Upper lobe of left lung (tissue), 6 donors: ENCODE measurements at regions not wholly inside any gene's neighbourhood (a gene's known extent, or its start where the extent isn't known, plus 50 kb on each side); places are given as distances from the start of the nearest gene placed in this dataset.

Experiments
- ATAC-seq, 2 donors: fragments of 200-7000 bp; cut with Tn5 transposase; one replicate each; pipeline ENCODE4 v1.9.1; 2022; ENCODE audit warnings: mild to moderate bottlenecking in 2 of 2, moderate library complexity in 2 of 2; ENCODE audit not compliant: low FRiP score in 2 of 2
- DNase-seq, 2 donors: peaks; one replicate each; pipeline ENCODE4 v3.0.0-alpha.2; 2019 to 2020
- H3K27ac ChIP-seq, 4 donors: fragments of 200-600 bp; sonication (generic); one replicate each; pipeline ENCODE4 v1.5.1; 2016 to 2019
- H3K27me3 ChIP-seq, 4 donors: fragments of 200-600 bp; sonication (generic); one replicate each; pipeline ENCODE4 v1.5.1; 2017 to 2019
- H3K36me3 ChIP-seq, 4 donors: fragments of 200-600 bp; sonication (generic); one replicate each; pipeline ENCODE4 v1.5.1; 2016 to 2019
- H3K4me1 ChIP-seq, 4 donors: fragments of 200-600 bp; sonication (generic); one replicate each; pipeline ENCODE4 v1.5.1; 2018 to 2019
- H3K4me3 ChIP-seq, 4 donors: fragments of 200-600 bp; sonication (generic); one replicate each; pipeline ENCODE4 v1.5.1; 2017 to 2019; ENCODE audit warnings: mild to moderate bottlenecking in 2 of 4, moderate library complexity in 1 of 4
- H3K9me3 ChIP-seq, 4 donors: fragments of 200-600 bp; sonication (generic); one replicate each; pipeline ENCODE4 v1.5.1; 2018 to 2019
- EP300 ChIP-seq, 4 donors: sonication (generic); formaldehyde crosslinking; IDR thresholded peaks; one replicate each; pipeline ENCODE4 v1.5.1; 2017; ENCODE audit warnings: antibody characterized with exemption in 4 of 4, control low read depth in 2 of 4
- POLR2A ChIP-seq, 4 donors: fragments of 450-650 bp; IDR thresholded peaks; one replicate each; pipeline ENCODE4 v1.5.1; 2016 to 2017; ENCODE audit warnings: antibody characterized with exemption in 4 of 4, mild to moderate bottlenecking in 2 of 4
- POLR2AphosphoS5 ChIP-seq, 2 donors: sonication (generic); formaldehyde crosslinking; IDR thresholded peaks; one replicate each; pipeline ENCODE4 v1.5.1; 2017; ENCODE audit warnings: antibody characterized with exemption in 2 of 2
- WGBS, 2 donors: methylation state at CpG; one replicate each; pipeline ENCODE4 v1.1.5; 2017 to 2018; 5-methylcytosine and 5-hydroxymethylcytosine counted together
- TF ChIP-seq, protein P1 (sequence below), 6 experiments: fragments of 450-650 bp in 4 of 6; fragments of 200-600 bp in 2 of 6; sonication (generic) in 2 of 6; IDR thresholded peaks; one replicate each; pipeline ENCODE4 v1.5.1; 2016 to 2019; ENCODE audit warnings: antibody characterized with exemption in 6 of 6
- donor health status: DM: no; HTN: no; CAD: no; lungs with moderate emphysema.
- donor health status: DM: no; HTN: yes; CAD: no; lungs with severe emphysema.

DNA sequence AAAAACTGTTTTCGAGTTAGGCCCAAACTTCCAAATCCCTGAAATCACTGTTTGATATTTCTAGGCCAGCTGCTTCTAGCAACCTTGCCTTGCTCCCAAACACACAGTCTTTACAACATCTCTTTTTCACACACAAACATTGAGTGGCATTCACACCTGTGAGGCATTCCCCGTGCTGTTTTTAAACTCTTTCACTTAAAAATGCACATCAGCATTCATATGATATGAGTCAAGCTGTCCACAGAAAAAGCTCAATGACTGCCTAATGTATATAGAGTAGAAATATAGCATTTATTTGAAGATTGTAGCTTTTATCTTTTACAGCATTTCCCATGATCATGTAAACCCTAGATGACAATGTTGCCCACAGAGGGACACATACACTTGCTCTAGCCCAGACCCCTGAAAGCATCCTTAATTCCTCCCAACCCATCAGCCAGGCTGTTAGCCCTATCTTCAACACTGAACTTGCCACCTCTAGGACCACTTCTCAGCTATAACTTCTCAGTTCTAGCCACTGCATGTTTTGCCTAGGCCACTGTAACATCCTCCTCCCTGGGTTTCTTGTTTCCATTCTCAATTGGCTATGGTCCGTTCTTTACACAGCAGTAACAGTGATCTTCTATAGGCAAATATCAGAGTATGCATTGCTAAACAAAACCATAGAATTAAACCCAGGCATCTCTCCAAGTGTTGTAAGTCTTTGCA is 782.6 kb downstream of the DIPK2A start:
- TF ChIP-seq POLR2AphosphoS5 (IDR thresholded peaks at IDR 0.05) = no peak
- no peak for TF ChIP-seq EP300 (IDR thresholded peaks at IDR 0.05)
- no peak for TF ChIP-seq POLR2A (IDR thresholded peaks at IDR 0.05)
- TF ChIP-seq, protein P1, sequence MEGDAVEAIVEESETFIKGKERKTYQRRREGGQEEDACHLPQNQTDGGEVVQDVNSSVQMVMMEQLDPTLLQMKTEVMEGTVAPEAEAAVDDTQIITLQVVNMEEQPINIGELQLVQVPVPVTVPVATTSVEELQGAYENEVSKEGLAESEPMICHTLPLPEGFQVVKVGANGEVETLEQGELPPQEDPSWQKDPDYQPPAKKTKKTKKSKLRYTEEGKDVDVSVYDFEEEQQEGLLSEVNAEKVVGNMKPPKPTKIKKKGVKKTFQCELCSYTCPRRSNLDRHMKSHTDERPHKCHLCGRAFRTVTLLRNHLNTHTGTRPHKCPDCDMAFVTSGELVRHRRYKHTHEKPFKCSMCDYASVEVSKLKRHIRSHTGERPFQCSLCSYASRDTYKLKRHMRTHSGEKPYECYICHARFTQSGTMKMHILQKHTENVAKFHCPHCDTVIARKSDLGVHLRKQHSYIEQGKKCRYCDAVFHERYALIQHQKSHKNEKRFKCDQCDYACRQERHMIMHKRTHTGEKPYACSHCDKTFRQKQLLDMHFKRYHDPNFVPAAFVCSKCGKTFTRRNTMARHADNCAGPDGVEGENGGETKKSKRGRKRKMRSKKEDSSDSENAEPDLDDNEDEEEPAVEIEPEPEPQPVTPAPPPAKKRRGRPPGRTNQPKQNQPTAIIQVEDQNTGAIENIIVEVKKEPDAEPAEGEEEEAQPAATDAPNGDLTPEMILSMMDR (IDR thresholded peaks at IDR 0.05) = no peak

DNA sequence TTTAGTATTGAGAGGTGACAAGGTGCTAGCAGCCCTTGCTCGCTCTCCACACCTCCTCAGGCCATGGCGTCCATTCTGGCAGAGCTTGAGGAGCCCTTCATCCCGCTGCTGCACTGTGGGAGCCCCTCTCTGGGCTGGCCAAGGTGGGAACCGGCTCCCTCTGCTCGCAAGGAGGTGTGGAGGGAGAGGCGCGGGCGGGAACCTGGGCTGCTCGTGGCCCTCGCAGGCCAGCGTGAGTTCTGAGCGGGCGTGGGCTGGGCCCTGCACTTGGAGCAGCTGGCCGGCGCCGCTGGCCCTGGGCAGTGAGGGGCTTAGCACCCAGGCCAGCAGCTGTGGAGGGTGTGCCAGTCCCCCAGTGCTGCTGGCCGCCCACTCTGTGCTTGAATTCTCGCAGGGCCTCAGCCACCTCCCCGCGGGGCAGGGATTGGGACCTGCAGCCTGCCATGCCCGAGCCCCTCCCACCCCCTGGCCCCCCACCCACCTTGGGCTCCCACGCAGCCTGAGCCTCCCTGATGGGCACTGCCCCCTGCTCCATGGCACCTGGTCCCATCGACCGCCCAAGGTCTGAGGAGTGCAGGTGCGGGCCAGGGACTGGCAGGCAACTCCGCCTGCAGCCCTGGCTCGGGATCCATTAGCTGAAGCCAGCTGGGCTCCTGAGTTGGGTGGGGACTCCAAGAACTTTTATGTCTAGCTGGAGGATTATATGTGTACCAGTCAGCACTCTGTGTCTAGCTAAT is 785.2 kb downstream of the DIPK2A start:
- ATAC-seq (no peak), DNase-seq (peak in 1 of 2 donors; percentile 59)
- no peaks in the 10 kb centered on the region for H3K27me3 ChIP-seq
- no peaks in the 10 kb centered on the region for H3K36me3 ChIP-seq
- H3K4me3 ChIP-seq = no peak overlapping the region
- WGBS, 2 donors = 93 to 94% methylated on average over 11 to 25 of the region's 27 CpGs
- no peaks in the 10 kb centered on the region for H3K4me1 ChIP-seq
- no peak for TF ChIP-seq EP300 (IDR thresholded peaks at IDR 0.05)
- no peak for TF ChIP-seq POLR2AphosphoS5 (IDR thresholded peaks at IDR 0.05)
- TF ChIP-seq POLR2A (IDR thresholded peaks at IDR 0.05) = no peak
- TF ChIP-seq, protein P1 (IDR thresholded peaks at IDR 0.05) = no peak
- H3K9me3 ChIP-seq = peaks cover 0 to 6% (median 0%) of the 10 kb centered on the region in 4 donors
- no peak overlapping the region for H3K27ac ChIP-seq

More for the DNA sequence above, 782.6 kb downstream of the DIPK2A start:
- Histone ChIP-seq H3K27ac (no peak overlapping the region), H3K27me3 (no peaks in the 10 kb centered on the region), H3K4me3 (no peak overlapping the region), H3K4me1 (no peaks in the 10 kb centered on the region), H3K36me3 (no peaks in the 10 kb centered on the region), H3K9me3 (peaks cover 0 to 6% (median 0%) of the 10 kb centered on the region in 4 donors)
- WGBS, 2 donors = 85 to 90% methylated on average over 3 of the region's 3 CpGs
- ATAC-seq = no peak
- DNase-seq = no peak

DNA sequence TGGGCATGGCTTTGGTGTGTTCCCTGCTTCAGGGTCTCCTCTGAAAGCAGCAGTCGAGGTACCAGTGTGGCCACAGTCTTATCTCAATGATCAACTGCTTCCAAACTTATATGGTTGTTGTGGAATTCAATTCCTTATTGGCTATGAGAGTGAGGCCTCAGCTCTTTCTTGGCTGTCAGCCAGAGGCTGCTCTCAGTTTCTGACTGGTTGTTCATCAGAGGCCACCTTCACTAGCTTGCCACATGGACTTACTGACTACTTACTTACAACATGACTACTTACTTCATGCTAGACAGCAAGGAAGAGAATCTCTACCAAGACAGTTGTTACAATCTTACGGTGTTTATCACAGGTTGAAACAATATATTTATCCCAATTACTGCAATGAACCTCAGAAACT is 789.2 kb downstream of the DIPK2A start:
- Histone ChIP-seq H3K27me3 (no peaks in the 10 kb centered on the region), H3K4me3 (no peak overlapping the region), H3K27ac (no peak overlapping the region), H3K9me3 (peaks cover 0 to 6% (median 0%) of the 10 kb centered on the region in 4 donors), H3K36me3 (no peaks in the 10 kb centered on the region), H3K4me1 (no peaks in the 10 kb centered on the region)
- WGBS, 2 donors = 61 to 78% methylated on average over 2 of the region's 2 CpGs
- DNase-seq (no peak), ATAC-seq (no peak)
- TF ChIP-seq POLR2A (IDR thresholded peaks at IDR 0.05) = no peak
- TF ChIP-seq, protein P1 (IDR thresholded peaks at IDR 0.05) = no peak
- no peak for TF ChIP-seq POLR2AphosphoS5 (IDR thresholded peaks at IDR 0.05)
- TF ChIP-seq EP300 (IDR thresholded peaks at IDR 0.05) = no peak

DNA sequence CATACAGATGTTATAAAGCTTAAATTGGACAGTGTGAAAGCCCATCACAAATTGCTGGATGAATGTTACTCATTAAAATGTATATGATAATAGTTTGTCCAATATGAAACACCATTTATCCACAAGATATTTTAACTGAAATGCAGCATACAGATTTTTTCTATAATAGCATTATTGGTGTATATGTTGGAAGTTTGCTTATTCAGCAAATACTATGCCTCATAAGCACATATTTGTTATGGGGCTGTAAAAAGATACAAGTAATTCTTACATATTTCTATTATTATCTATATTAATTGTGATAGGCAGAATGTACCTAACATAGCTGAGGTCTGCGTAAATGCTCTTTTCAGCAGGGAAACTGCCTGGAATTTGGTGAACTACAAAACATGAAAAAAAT is 790.5 kb downstream of the DIPK2A start:
- WGBS, 2 donors = 93 to 95% methylated on average over 1 of the region's 1 CpG
- Histone ChIP-seq H3K27me3 (no peaks in the 10 kb centered on the region), H3K4me1 (no peaks in the 10 kb centered on the region), H3K36me3 (no peaks in the 10 kb centered on the region), H3K27ac (no peak overlapping the region), H3K9me3 (peaks cover 0 to under 1% (median 0%) of the 10 kb centered on the region in 4 donors), H3K4me3 (no peak overlapping the region)
- TF ChIP-seq EP300 (IDR thresholded peaks at IDR 0.05) (no peak), POLR2AphosphoS5 (IDR thresholded peaks at IDR 0.05) (no peak), POLR2A (IDR thresholded peaks at IDR 0.05) (no peak)
- TF ChIP-seq, protein P1 (IDR thresholded peaks at IDR 0.05) = no peak
- DNase-seq = no peak
- ATAC-seq = no peak
